SU-DHL-6 (cell line): ENCODE measurements at regions not wholly inside any gene's neighbourhood (a gene's known extent, or its start where the extent isn't known, plus 50 kb on each side); places are given as distances from the start of the nearest gene placed in this dataset.

Experiments used
- H2AFZ ChIP-seq: fragments of 200-600 bp; sonication (generic); 2 replicates; pipeline ENCODE4 v1.6.1; 2014; ENCODE audit warnings: low read depth, mild to moderate bottlenecking, moderate library complexity, mixed read lengths, antibody characterized with exemption, low read length; ENCODE audit not compliant: severe bottlenecking
- H3F3A ChIP-seq: fragments of 200-600 bp; shearing (Covaris generic); 2 replicates; pipeline ENCODE4 v1.6.0; 2016; ENCODE audit warnings: antibody characterized with exemption, mild to moderate bottlenecking; ENCODE audit not compliant: insufficient read depth
- H3K27ac ChIP-seq: fragments of 200-600 bp; sonication (generic); 2 replicates; pipeline ENCODE4 v1.5.1; 2016; ENCODE audit warnings: low read depth, mild to moderate bottlenecking, low read length, moderate library complexity, mixed read lengths
- H3K27me3 ChIP-seq: fragments of 200-600 bp; sonication (generic), shearing (Covaris generic); 2 replicates; pipeline ENCODE4 v1.6.0; 2014; ENCODE audit warnings: mild to moderate bottlenecking, low read length
- H3K36me3 ChIP-seq: fragments of 200-600 bp; sonication (generic); 2 replicates; pipeline ENCODE4 v1.6.1; 2014; ENCODE audit warnings: mild to moderate bottlenecking, low read length, mixed read lengths
- H3K4me2 ChIP-seq: fragments of 300-600, 200-600 bp; shearing (Covaris generic), sonication (generic); 2 replicates; pipeline ENCODE4 v1.6.0; 2014; ENCODE audit warnings: low read length, low read depth, mild to moderate bottlenecking; ENCODE audit not compliant: poor library complexity, severe bottlenecking
- H3K4me3 ChIP-seq: fragments of 200-600 bp; sonication (generic); 2 replicates; pipeline ENCODE4 v1.5.1; 2014; ENCODE audit warnings: antibody characterized with exemption, low read length, mild to moderate bottlenecking, mixed read lengths; ENCODE audit not compliant: insufficient read depth, poor library complexity, severe bottlenecking
- H3K79me2 ChIP-seq: fragments of 200-600 bp; sonication (generic); 2 replicates; pipeline ENCODE4 v1.6.1; 2014; ENCODE audit warnings: mild to moderate bottlenecking, low read length, moderate library complexity; ENCODE audit not compliant: insufficient read depth
- H3K9ac ChIP-seq: fragments of 200-600 bp; sonication (generic); 2 replicates; pipeline ENCODE4 v1.7.0; 2014; ENCODE audit warnings: mild to moderate bottlenecking, low read length
- H3K9me2 ChIP-seq: fragments of 200-600 bp; sonication (generic); replicated peaks from 2 replicates; pipeline ENCODE4 v1.6.1; 2014; ENCODE audit warnings: low read length; ENCODE audit not compliant: insufficient read depth
- H3K9me3 ChIP-seq: fragments of 200-600 bp; sonication (generic); 2 replicates; pipeline ENCODE4 v1.6.1; 2014; ENCODE audit warnings: low read length, mixed read lengths; ENCODE audit not compliant: insufficient read depth
- H4K20me1 ChIP-seq: fragments of 200-600 bp; sonication (generic); 2 replicates; pipeline ENCODE4 v1.6.1; 2014; ENCODE audit warnings: low read depth, mild to moderate bottlenecking, antibody characterized with exemption, low read length, moderate library complexity, mixed read lengths
- EZH2phosphoT487 ChIP-seq: fragments of 200-600 bp; sonication (generic), shearing (Covaris generic); conservative IDR thresholded peaks from 2 replicates; pipeline ENCODE4 v1.6.1; 2018; ENCODE audit warnings: mild to moderate bottlenecking, antibody characterized with exemption, low read length, moderate library complexity, mixed read lengths
- TF ChIP-seq, protein P1 (sequence below): fragments of 200-600 bp; sonication (generic); IDR thresholded peaks from one replicate; pipeline ENCODE4 v1.5.1; 2017; ENCODE audit warnings: antibody characterized with exemption, mild to moderate bottlenecking, low read length, moderate library complexity; ENCODE audit not compliant: insufficient read depth, poor library complexity, severe bottlenecking

DNA sequence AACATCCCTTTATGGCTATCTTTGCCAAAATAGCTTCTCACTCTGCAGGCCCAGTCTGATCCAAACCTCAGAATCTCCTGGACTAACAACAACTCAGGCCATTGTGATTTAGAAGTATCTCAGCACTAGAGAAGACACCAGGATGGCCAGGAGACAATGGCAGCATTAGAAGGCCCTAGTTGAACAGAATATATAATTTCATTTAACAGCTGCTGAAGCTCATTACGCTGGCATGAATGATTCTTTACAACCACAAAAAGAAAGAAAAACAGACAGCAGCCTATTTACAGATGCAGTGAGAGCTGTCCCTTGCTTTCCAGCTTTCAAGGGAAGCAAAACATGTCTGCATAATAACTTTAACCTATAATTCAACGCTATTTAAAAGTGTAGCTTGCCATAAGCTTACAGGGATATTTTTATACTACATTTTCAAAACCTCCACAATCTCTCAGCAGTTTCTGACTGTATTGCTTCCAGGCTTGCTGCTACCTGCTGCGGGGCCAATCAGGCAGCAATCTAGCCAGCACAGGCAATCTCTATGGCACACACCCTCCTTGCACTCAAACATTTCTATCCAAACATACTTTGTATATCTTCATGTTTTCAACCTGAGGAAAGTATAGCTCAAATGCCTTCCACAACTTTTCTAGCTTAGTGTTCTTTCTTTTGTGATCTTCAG lies 107.3 kb downstream of the OGFRL1 start:
- no peak overlapping the region for H3K4me2 ChIP-seq
- H2AFZ ChIP-seq = no peak overlapping the region
- H3K9ac ChIP-seq = no peak overlapping the region
- no peak overlapping the region for H3K4me3 ChIP-seq
- no peaks in the 10 kb centered on the region for H3K9me2 ChIP-seq
- no peak overlapping the region for H3K27ac ChIP-seq
- H3K79me2 ChIP-seq = no peaks in the 10 kb centered on the region
- H3K9me3 ChIP-seq = no peaks in the 10 kb centered on the region
- no peaks in the 10 kb centered on the region for H3K27me3 ChIP-seq
- H4K20me1 ChIP-seq = no peaks in the 10 kb centered on the region
- H3F3A ChIP-seq = no peaks in the 10 kb centered on the region
- TF ChIP-seq EZH2phosphoT487 = no peak
- TF ChIP-seq, protein P1, sequence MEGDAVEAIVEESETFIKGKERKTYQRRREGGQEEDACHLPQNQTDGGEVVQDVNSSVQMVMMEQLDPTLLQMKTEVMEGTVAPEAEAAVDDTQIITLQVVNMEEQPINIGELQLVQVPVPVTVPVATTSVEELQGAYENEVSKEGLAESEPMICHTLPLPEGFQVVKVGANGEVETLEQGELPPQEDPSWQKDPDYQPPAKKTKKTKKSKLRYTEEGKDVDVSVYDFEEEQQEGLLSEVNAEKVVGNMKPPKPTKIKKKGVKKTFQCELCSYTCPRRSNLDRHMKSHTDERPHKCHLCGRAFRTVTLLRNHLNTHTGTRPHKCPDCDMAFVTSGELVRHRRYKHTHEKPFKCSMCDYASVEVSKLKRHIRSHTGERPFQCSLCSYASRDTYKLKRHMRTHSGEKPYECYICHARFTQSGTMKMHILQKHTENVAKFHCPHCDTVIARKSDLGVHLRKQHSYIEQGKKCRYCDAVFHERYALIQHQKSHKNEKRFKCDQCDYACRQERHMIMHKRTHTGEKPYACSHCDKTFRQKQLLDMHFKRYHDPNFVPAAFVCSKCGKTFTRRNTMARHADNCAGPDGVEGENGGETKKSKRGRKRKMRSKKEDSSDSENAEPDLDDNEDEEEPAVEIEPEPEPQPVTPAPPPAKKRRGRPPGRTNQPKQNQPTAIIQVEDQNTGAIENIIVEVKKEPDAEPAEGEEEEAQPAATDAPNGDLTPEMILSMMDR = no peak
- no peaks in the 10 kb centered on the region for H3K36me3 ChIP-seq

DNA sequence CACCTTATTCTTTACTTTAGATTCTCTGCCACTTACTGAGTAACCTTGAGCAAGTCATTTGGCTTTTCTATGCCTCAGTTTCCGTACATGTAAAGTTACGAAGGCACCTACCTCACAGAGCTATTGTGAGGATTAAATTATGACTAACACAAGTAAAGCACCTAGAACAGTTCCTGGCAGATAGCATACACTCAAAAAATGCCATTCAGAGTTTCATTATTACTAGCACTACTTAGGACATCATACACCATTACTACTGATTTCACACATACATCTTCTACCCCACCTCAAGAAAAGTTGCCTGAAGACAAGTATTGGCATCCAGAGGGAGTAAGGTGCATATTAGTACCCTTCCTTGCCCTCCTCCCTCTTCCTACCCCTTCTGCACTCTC lies 107.8 kb downstream of the OGFRL1 start:
- no peaks in the 10 kb centered on the region for H3K9me3 ChIP-seq
- no peak overlapping the region for H2AFZ ChIP-seq
- no peaks in the 10 kb centered on the region for H3K9me2 ChIP-seq
- no peak overlapping the region for H3K27ac ChIP-seq
- H3F3A ChIP-seq = no peaks in the 10 kb centered on the region
- H3K36me3 ChIP-seq = no peaks in the 10 kb centered on the region
- H3K9ac ChIP-seq = no peak overlapping the region
- H3K4me3 ChIP-seq = no peak overlapping the region
- no peaks in the 10 kb centered on the region for H3K27me3 ChIP-seq
- no peak for TF ChIP-seq EZH2phosphoT487
- TF ChIP-seq, protein P1 = no peak
- H3K4me2 ChIP-seq = no peak overlapping the region
- no peaks in the 10 kb centered on the region for H3K79me2 ChIP-seq
- no peaks in the 10 kb centered on the region for H4K20me1 ChIP-seq

DNA sequence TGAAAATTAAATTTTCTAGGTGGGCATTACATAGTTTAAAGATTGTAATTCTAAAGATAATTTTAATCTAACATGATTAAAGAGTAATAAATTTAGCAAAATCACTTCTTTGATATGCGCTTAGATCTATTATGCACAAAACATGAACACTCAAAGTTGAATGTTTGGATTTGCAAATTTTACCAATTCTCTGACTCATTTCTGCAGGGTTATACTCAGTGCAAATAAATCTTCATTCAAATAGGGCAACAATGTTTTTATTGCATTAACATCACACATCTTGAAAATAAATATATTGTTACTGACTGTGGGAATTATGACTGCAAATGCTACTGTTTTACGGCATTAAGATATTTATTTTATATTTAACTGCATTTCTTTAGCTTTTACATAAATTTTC lies 110.7 kb downstream of the OGFRL1 start:
- Histone ChIP-seq H4K20me1 (no peaks in the 10 kb centered on the region), H3K9me3 (no peaks in the 10 kb centered on the region), H3K27ac (no peak overlapping the region), H3K79me2 (no peaks in the 10 kb centered on the region), H3F3A (no peaks in the 10 kb centered on the region), H3K27me3 (no peaks in the 10 kb centered on the region), H3K36me3 (no peaks in the 10 kb centered on the region), H3K4me2 (no peak overlapping the region), H3K9me2 (no peaks in the 10 kb centered on the region), H3K4me3 (no peak overlapping the region), H3K9ac (no peak overlapping the region), H2AFZ (no peak overlapping the region)
- TF ChIP-seq EZH2phosphoT487 = no peak
- TF ChIP-seq, protein P1 = no peak
